NB4 (cell line): ENCODE measurements at regions not wholly inside any gene's neighbourhood (a gene's known extent, or its start where the extent isn't known, plus 50 kb on each side); places are given as distances from the start of the nearest gene placed in this dataset.

Experiments used
- DNase-seq: peaks from one replicate; pipeline ENCODE4 v3.0.0; 2010; ENCODE audit warnings: low read depth
- H3K4me3 ChIP-seq: one replicate; pipeline ENCODE4 v1.5.1; 2011; ENCODE audit warnings: mild to moderate bottlenecking, low read depth, low read length, moderate library complexity
- CTCF ChIP-seq: IDR thresholded peaks from one replicate; pipeline ENCODE4 v1.5.1; 2012; ENCODE audit warnings: low read depth, low read length
- MAX ChIP-seq: IDR thresholded peaks from 2 replicates; pipeline ENCODE4 v1.6.1; 2011; ENCODE audit warnings: low read depth, low read length
- MYC ChIP-seq: IDR thresholded peaks from 2 replicates; pipeline ENCODE4 v1.6.1; 2011; ENCODE audit warnings: low read depth, low read length
- POLR2A ChIP-seq: IDR thresholded peaks from 2 replicates; pipeline ENCODE4 v1.6.1; 2011; ENCODE audit warnings: mild to moderate bottlenecking; ENCODE audit not compliant: insufficient read length; ENCODE audit errors: extremely low read depth

- DNase-seq, result no peak
- TF ChIP-seq POLR2A, result no peak
- TF ChIP-seq CTCF, result no peak
- no peak for TF ChIP-seq MYC
- no peak for TF ChIP-seq MAX
- no peak overlapping the region for H3K4me3 ChIP-seq
Measured at GRCh38 chr6:145469021-145469420, 266.3 kb downstream of the EPM2A start.

GRCh38 chr6:145475794-145476396 lies 259.4 kb downstream of the EPM2A start:
- DNase-seq, result no peak
- H3K4me3 ChIP-seq, result no peak overlapping the region
- no peak for TF ChIP-seq MAX
- no peak for TF ChIP-seq POLR2A
- no peak for TF ChIP-seq MYC
- TF ChIP-seq CTCF, result no peak

- TF ChIP-seq POLR2A (no peak), MAX (no peak), MYC (no peak), CTCF (no peak)
- no peak for DNase-seq
- H3K4me3 ChIP-seq, result no peak overlapping the region
Measured at GRCh38 chr6:145480024-145480423, 255.3 kb downstream of the EPM2A start.

GRCh38 chr6:145483191-145483996 lies 251.9 kb downstream of the EPM2A start:
- TF ChIP-seq MAX (no peak), MYC (no peak), CTCF (no peak), POLR2A (no peak)
- H3K4me3 ChIP-seq, result no peak overlapping the region
- DNase-seq, result no peak

- no peak overlapping the region for H3K4me3 ChIP-seq
- TF ChIP-seq POLR2A (no peak), MYC (no peak)
- DNase-seq, result no peak
Measured at GRCh38 chr6:145485288-145485687, 250.0 kb downstream of the EPM2A start.

- no peak for DNase-seq
- H3K4me3 ChIP-seq, result no peak overlapping the region
- TF ChIP-seq MYC, result no peak
- no peak for TF ChIP-seq CTCF
- TF ChIP-seq POLR2A, result no peak
- TF ChIP-seq MAX, result no peak
Measured at GRCh38 chr6:145486306-145486705, 249.0 kb downstream of the EPM2A start.
